HCT116 (cell line): ENCODE measurements at regions not wholly inside any gene's neighbourhood (a gene's known extent, or its start where the extent isn't known, plus 50 kb on each side); places are given as distances from the start of the nearest gene placed in this dataset.

Source experiments
- ATAC-seq: fragments of 200-7000 bp; cut with Tn5 transposase; 2 replicates; pipeline ENCODE4 v1.9.1; 2020; ENCODE audit warnings: mild to moderate bottlenecking, moderate library complexity
- BruUV-seq: library from RNA; stranded (reverse); fragments of 400-500 nt; replicated peaks from 2 replicates; lab custom pipeline; 2021; lab: Mats Ljungman, UMichigan
- CTCF ChIA-PET: fragments of 300-600 bp; sonication (Branson Sonifier 250); formaldehyde crosslinking; loops from one replicate; lab custom pipeline; 2021; ENCODE audit warnings: antibody characterized with exemption; lab: Charles Lee
- POLR2A ChIA-PET: fragments of 300-600, 350-600 bp; sonication (Branson Sonifier 250); formaldehyde crosslinking; loops from one replicate; lab custom pipeline; 2021; ENCODE audit warnings: antibody characterized with exemption; lab: Charles Lee
- RAD21 ChIA-PET, 2 experiments: fragments of 300-600 bp; sonication (Branson Sonifier 250); formaldehyde crosslinking; loops; one replicate each; lab custom pipeline; 2023; ENCODE audit warnings: low total read pairs in 2 of 2; ENCODE audit not compliant: uncharacterized antibody in 2 of 2, unreplicated experiment in 2 of 2, low non-redundant PET in 1 of 2; lab: Charles Lee
- DNase-seq: peaks from one replicate; pipeline ENCODE4 v3.0.0-alpha.2; 2010; ENCODE audit warnings: low read depth, low spot score
- H2AFZ ChIP-seq: fragments of 200-600 bp; shearing (Covaris generic), sonication (generic); 2 replicates; pipeline ENCODE4 v1.6.1; 2017; ENCODE audit warnings: low read depth, mixed run types, mixed read lengths, antibody characterized with exemption, low read length; ENCODE audit not compliant: poor library complexity, severe bottlenecking
- H3K27ac ChIP-seq: 2 replicates; pipeline ENCODE4 v1.5.1; 2012; ENCODE audit warnings: low read depth, low read length
- H3K27me3 ChIP-seq: fragments of 200-600 bp; sonication (generic); 2 replicates; pipeline ENCODE4 v1.6.1; 2016; ENCODE audit warnings: mixed run types, low read length, mixed read lengths; ENCODE audit not compliant: insufficient read depth
- H3K36me3 ChIP-seq, 2 experiments: fragments of 200-500 bp in 1 of 2; fragments of 200-600 bp in 1 of 2; sonication (Bioruptor generic) in 1 of 2; sonication (generic) in 1 of 2; 2 replicates each; pipeline versions ENCODE4 v1.5.1 to v1.6.1; 2014 to 2016; ENCODE audit warnings: low read length in 2 of 2, inconsistent platforms in 1 of 2, mixed read lengths in 1 of 2, mixed run types in 1 of 2; ENCODE audit not compliant: insufficient read depth in 2 of 2, control insufficient read depth in 1 of 2
- H3K4me1 ChIP-seq, 2 experiments: fragments of 200-600 bp in 1 of 2; sonication (generic) in 1 of 2; 2 replicates each; pipeline versions ENCODE4 v1.5.1 to v1.6.1; 2012 to 2017; ENCODE audit warnings: low read length in 2 of 2, inconsistent platforms in 1 of 2, mild to moderate bottlenecking in 1 of 2, mixed read lengths in 1 of 2, mixed run types in 1 of 2, moderate library complexity in 1 of 2; ENCODE audit not compliant: insufficient read depth in 2 of 2, control insufficient read depth in 1 of 2
- H3K4me2 ChIP-seq: fragments of 200-600 bp; sonication (generic); 2 replicates; pipeline ENCODE4 v1.6.1; 2017; ENCODE audit warnings: mixed run types, low read length, mixed read lengths
- H3K4me3 ChIP-seq, 2 experiments: fragments of 200-600 bp in 1 of 2; sonication (generic) in 1 of 2; replicated peaks in 1 of 2; 2 replicates each; pipeline ENCODE4 v1.5.1; 2011 to 2016; ENCODE audit warnings: low read length in 2 of 2, control low read depth in 1 of 2, low read depth in 1 of 2, mild to moderate bottlenecking in 1 of 2, mixed read lengths in 1 of 2, mixed run types in 1 of 2
- H3K79me2 ChIP-seq: fragments of 200-600 bp; sonication (generic); 2 replicates; pipeline ENCODE4 v1.6.1; 2017; ENCODE audit warnings: mild to moderate bottlenecking, mixed run types, low read length, moderate library complexity, mixed read lengths; ENCODE audit not compliant: insufficient read depth
- H3K9ac ChIP-seq: fragments of 200-600 bp; sonication (generic); 2 replicates; pipeline ENCODE4 v1.6.1; 2016; ENCODE audit warnings: low read length, mixed read lengths
- H3K9me2 ChIP-seq: fragments of 200-600 bp; sonication (generic), shearing (Covaris generic); 2 replicates; pipeline ENCODE4 v1.6.1; 2017; ENCODE audit warnings: mixed run types, mild to moderate bottlenecking, moderate library complexity; ENCODE audit not compliant: insufficient read depth
- H3K9me3 ChIP-seq, 2 experiments: fragments of 200-500 bp in 1 of 2; fragments of 200-600 bp in 1 of 2; sonication (Bioruptor generic) in 1 of 2; sonication (generic) in 1 of 2; 2 replicates each; pipeline ENCODE4 v1.6.1; 2014 to 2017; ENCODE audit warnings: low read length in 2 of 2, mixed read lengths in 2 of 2, inconsistent platforms in 1 of 2, low read depth in 1 of 2, mild to moderate bottlenecking in 1 of 2, mixed run types in 1 of 2, moderate library complexity in 1 of 2; ENCODE audit not compliant: control insufficient read depth in 1 of 2, insufficient read depth in 1 of 2
- H4K20me1 ChIP-seq: fragments of 200-600 bp; sonication (generic), shearing (Covaris generic); 2 replicates; pipeline ENCODE4 v1.6.1; 2017; ENCODE audit warnings: mixed run types, mild to moderate bottlenecking, moderate library complexity; ENCODE audit not compliant: insufficient read depth
- CBX3 ChIP-seq: IDR thresholded peaks from 2 replicates; pipeline ENCODE4 v1.6.1; 2012; ENCODE audit warnings: low read depth
- EGR1 ChIP-seq: IDR thresholded peaks from 2 replicates; pipeline ENCODE4 v1.6.1; 2012; ENCODE audit warnings: low read depth
- EZH2phosphoT487 ChIP-seq: fragments of 200-600 bp; IDR thresholded peaks from 2 replicates; pipeline ENCODE4 v1.6.1; 2018; ENCODE audit warnings: antibody characterized with exemption, borderline replicate concordance
- FOSL1 ChIP-seq: IDR thresholded peaks from 2 replicates; pipeline ENCODE4 v1.6.1; 2012; ENCODE audit warnings: low read depth
- POLR2A ChIP-seq: IDR thresholded peaks from 2 replicates; pipeline ENCODE4 v1.7.0; 2011; ENCODE audit warnings: borderline replicate concordance; ENCODE audit not compliant: insufficient read depth, insufficient read length; ENCODE audit errors: extremely low read depth
- REST ChIP-seq: IDR thresholded peaks from 2 replicates; pipeline ENCODE4 v1.6.1; 2012; ENCODE audit warnings: low read depth
- SIN3A ChIP-seq: IDR thresholded peaks from 2 replicates; pipeline ENCODE4 v1.6.1; 2012; ENCODE audit warnings: low read depth
- SP1 ChIP-seq: IDR thresholded peaks from 2 replicates; pipeline ENCODE4 v1.6.1; 2012; ENCODE audit warnings: low read depth
- SRF ChIP-seq: IDR thresholded peaks from 2 replicates; pipeline ENCODE4 v1.6.1; 2012; ENCODE audit warnings: low read depth
- TCF7L2 ChIP-seq: IDR thresholded peaks from 2 replicates; pipeline ENCODE4 v1.7.0; 2011; ENCODE audit warnings: borderline replicate concordance, inconsistent platforms; ENCODE audit not compliant: insufficient read depth, insufficient read length; ENCODE audit errors: extremely low read depth
- YY1 ChIP-seq: IDR thresholded peaks from 2 replicates; pipeline ENCODE4 v1.6.1; 2011; ENCODE audit warnings: low read length, low read depth, moderate library complexity, mild to moderate bottlenecking; ENCODE audit not compliant: insufficient replicate concordance; ENCODE audit errors: extremely low read depth
- ZNF274 ChIP-seq: fragments of 200-500 bp; sonication (Bioruptor generic); IDR thresholded peaks from 2 replicates; pipeline ENCODE4 v1.6.1; 2014; ENCODE audit warnings: mild to moderate bottlenecking, low read depth, low read length, inconsistent platforms
- intact Hi-C: fragments of 100-400 bp; cut with micrococcal nuclease; formaldehyde crosslinking; loops from 2 replicates; pipeline ENCODE4 v1.10.0; 2022
- TF ChIP-seq, protein P1 (sequence below): IDR thresholded peaks from 2 replicates; pipeline ENCODE4 v1.6.1; 2012

DNA sequence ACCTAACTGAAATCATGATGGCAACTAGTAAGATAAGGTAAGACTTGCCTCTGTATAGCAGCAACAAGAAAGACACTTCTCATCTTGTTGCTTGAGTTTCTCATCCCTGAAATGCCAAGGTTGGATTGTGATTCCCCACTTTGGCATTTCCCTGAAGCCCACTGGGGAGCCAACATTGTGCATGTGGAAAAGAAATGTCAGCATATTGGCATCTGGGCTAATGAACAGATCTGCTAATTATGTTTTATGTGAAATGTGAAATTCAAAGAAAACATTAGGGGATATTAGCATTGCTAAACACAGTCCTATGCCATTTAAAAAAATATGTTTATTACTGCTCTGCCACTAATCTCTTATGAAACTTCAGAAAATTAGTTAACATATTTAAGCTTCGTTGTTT is 126.3 kb upstream of the PCSK2 start:
- no peak for DNase-seq
- ATAC-seq: no peak
- no peaks in the 10 kb centered on the region for H3K36me3 ChIP-seq
- H3K79me2 ChIP-seq: no peaks in the 10 kb centered on the region
- no peaks in the 10 kb centered on the region for H4K20me1 ChIP-seq
- H3K4me3 ChIP-seq: no peak overlapping the region
- H3K27ac ChIP-seq: no peak overlapping the region
- H3K27me3 ChIP-seq: peaks cover 11% of the 10 kb centered on the region
- no peak for TF ChIP-seq TCF7L2
- TF ChIP-seq EZH2phosphoT487: no peak
- no peak for TF ChIP-seq REST
- no peak for TF ChIP-seq YY1
- TF ChIP-seq ZNF274: no peak
- no peak for TF ChIP-seq SIN3A
- no peak for TF ChIP-seq CBX3
- TF ChIP-seq, protein P1, sequence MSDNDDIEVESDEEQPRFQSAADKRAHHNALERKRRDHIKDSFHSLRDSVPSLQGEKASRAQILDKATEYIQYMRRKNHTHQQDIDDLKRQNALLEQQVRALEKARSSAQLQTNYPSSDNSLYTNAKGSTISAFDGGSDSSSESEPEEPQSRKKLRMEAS: no peak
- no peak for TF ChIP-seq EGR1
- no peak for TF ChIP-seq SRF
- TF ChIP-seq FOSL1: no peak
- TF ChIP-seq SP1: no peak
- TF ChIP-seq POLR2A: no peak
- TF ChIP-seq, all 23 proteins: peak for 0
- intact Hi-C loops: no loop called here
- BruUV-seq: no TSS peak
- Histone ChIP-seq H3K4me1 (no peaks in the 10 kb centered on the region), H2AFZ (no peak overlapping the region), H3K9ac (no peak overlapping the region), H3K9me2 (no peaks in the 10 kb centered on the region), H3K9me3 (no peaks in the 10 kb centered on the region), H3K4me2 (no peak overlapping the region)
- ChIA-PET CTCF (no interaction called here), POLR2A (no interaction called here), RAD21 (no interaction called here)
